Tibial nerve (tissue), 4 donors: ENCODE measurements at regions not wholly inside any gene's neighbourhood (a gene's known extent, or its start where the extent isn't known, plus 50 kb on each side); places are given as distances from the start of the nearest gene placed in this dataset.
"Not testable (repeated sequence)": the region's sequence is repeated elsewhere in the genome, so short reads cannot be mapped to it uniquely, and the experiment has no call there.

Source experiments
- DNase-seq, 2 donors: peaks; one replicate each; pipeline ENCODE4 v3.0.0-alpha.2; 2019; ENCODE audit warnings: low spot score in 2 of 2
- H3K27ac ChIP-seq, 4 donors: fragments of 200-600 bp; sonication (generic) in 3 of 4; one replicate each; pipeline ENCODE4 v1.5.1; 2017 to 2019; ENCODE audit warnings: mild to moderate bottlenecking in 1 of 4
- H3K27me3 ChIP-seq, 2 donors: fragments of 200-600 bp; sonication (generic) in 1 of 2; one replicate each; pipeline versions ENCODE4 v1.5.1 to v1.6.0; 2017 to 2019
- H3K36me3 ChIP-seq, 3 donors: fragments of 200-600 bp; sonication (generic); one replicate each; pipeline ENCODE4 v1.5.1; 2018 to 2019
- H3K4me1 ChIP-seq, 4 donors: fragments of 200-600 bp; sonication (generic) in 3 of 4; one replicate each; pipeline ENCODE4 v1.5.1; 2017 to 2019
- H3K4me3 ChIP-seq, 4 donors: fragments of 200-600 bp; sonication (generic) in 3 of 4; one replicate each; pipeline ENCODE4 v1.5.1; 2017 to 2019; ENCODE audit warnings: mild to moderate bottlenecking in 1 of 4, moderate library complexity in 1 of 4
- H3K9me3 ChIP-seq, 4 donors: fragments of 200-600 bp; sonication (generic) in 3 of 4; one replicate each; pipeline ENCODE4 v1.5.1; 2017 to 2019
- CTCF ChIP-seq, 5 experiments: fragments of 200-600 bp in 3 of 5; fragments of 450-650 bp in 2 of 5; sonication (generic) in 3 of 5; IDR thresholded peaks; one replicate each; pipeline ENCODE4 v1.5.1; 2016 to 2019; ENCODE audit warnings: antibody characterized with exemption in 5 of 5, mild to moderate bottlenecking in 3 of 5, moderate library complexity in 2 of 5
- EP300 ChIP-seq, 2 donors: sonication (generic); formaldehyde crosslinking; IDR thresholded peaks; one replicate each; pipeline ENCODE4 v1.6.1; 2017; ENCODE audit warnings: antibody characterized with exemption in 2 of 2, mild to moderate bottlenecking in 1 of 2
- POLR2A ChIP-seq, 2 donors: fragments of 450-650 bp; IDR thresholded peaks; one replicate each; pipeline ENCODE4 v1.6.1; 2017; ENCODE audit warnings: antibody characterized with exemption in 2 of 2, mild to moderate bottlenecking in 2 of 2, moderate library complexity in 2 of 2
- WGBS, 2 donors: methylation state at CpG; one replicate each; pipeline ENCODE4 v1.1.5; 2018; 5-methylcytosine and 5-hydroxymethylcytosine counted together

- 65 to 66% methylated on average over 6 of the region's 6 CpGs for WGBS, 2 donors
- Histone ChIP-seq H3K27me3 (no peaks in the 10 kb centered on the region), H3K27ac (no peak overlapping the region), H3K4me1 (no peaks in the 10 kb centered on the region), H3K9me3 (no peaks in the 10 kb centered on the region), H3K36me3 (no peaks in the 10 kb centered on the region), H3K4me3 (no peak overlapping the region)
- no peak for DNase-seq
- TF ChIP-seq EP300 (IDR thresholded peaks at IDR 0.05) (no peak), POLR2A (IDR thresholded peaks at IDR 0.05) (no peak), CTCF (IDR thresholded peaks at IDR 0.05) (no peak)
These were observed 266.8 kb downstream of the CD83 start for GRCh38 chr6:14384175-14384949.

- Histone ChIP-seq H3K27ac (no peak overlapping the region), H3K9me3 (no peaks in the 10 kb centered on the region), H3K27me3 (no peaks in the 10 kb centered on the region), H3K4me1 (no peaks in the 10 kb centered on the region), H3K36me3 (no peaks in the 10 kb centered on the region), H3K4me3 (no peak overlapping the region)
- 86 to 98% methylated on average over 2 of the region's 2 CpGs for WGBS, 2 donors
- TF ChIP-seq POLR2A (IDR thresholded peaks at IDR 0.05), result no peak
- TF ChIP-seq EP300 (IDR thresholded peaks at IDR 0.05), result no peak
- TF ChIP-seq CTCF (IDR thresholded peaks at IDR 0.05), result no peak
- DNase-seq, result no peak
These were observed 268.7 kb downstream of the CD83 start for GRCh38 chr6:14386263-14386662.

- DNase-seq, result no peak
- H3K36me3 ChIP-seq, result no peaks in the 10 kb centered on the region
- no peaks in the 10 kb centered on the region for H3K27me3 ChIP-seq
- H3K4me1 ChIP-seq, result no peaks in the 10 kb centered on the region
- TF ChIP-seq POLR2A (IDR thresholded peaks at IDR 0.05), result no peak
- no peak for TF ChIP-seq CTCF (IDR thresholded peaks at IDR 0.05)
- no peak for TF ChIP-seq EP300 (IDR thresholded peaks at IDR 0.05)
- no peak overlapping the region for H3K27ac ChIP-seq
- 78 to 87% methylated on average over 4 of the region's 4 CpGs for WGBS, 2 donors
- H3K9me3 ChIP-seq, result no peaks in the 10 kb centered on the region
- no peak overlapping the region for H3K4me3 ChIP-seq
These were observed 269.1 kb downstream of the CD83 start for GRCh38 chr6:14386668-14387067.

- no peak for DNase-seq
- Histone ChIP-seq H3K36me3 (no peaks in the 10 kb centered on the region), H3K27ac (no peak overlapping the region), H3K27me3 (no peaks in the 10 kb centered on the region), H3K9me3 (no peaks in the 10 kb centered on the region), H3K4me1 (no peaks in the 10 kb centered on the region), H3K4me3 (no peak overlapping the region)
- TF ChIP-seq EP300 (IDR thresholded peaks at IDR 0.05), result no peak
- no peak for TF ChIP-seq CTCF (IDR thresholded peaks at IDR 0.05)
- TF ChIP-seq POLR2A (IDR thresholded peaks at IDR 0.05), result no peak
- 91 to 92% methylated on average over 2 of the region's 2 CpGs for WGBS, 2 donors
These were observed 270.8 kb downstream of the CD83 start for GRCh38 chr6:14388371-14388770.

GRCh38 chr6:14389776-14390175, 272.2 kb downstream of the CD83 start:
- DNase-seq, H3K27me3 ChIP-seq, H3K36me3 ChIP-seq, H3K4me3 ChIP-seq, H3K4me1 ChIP-seq, H3K9me3 ChIP-seq, H3K27ac ChIP-seq: not testable (repeated sequence)
- 89 to 100% methylated on average over 2 of the region's 2 CpGs for WGBS, 2 donors
